ENCODE measurements at regions not wholly inside any gene's neighbourhood (a gene's known extent, or its start where the extent isn't known, plus 50 kb on each side); places are given as distances from the start of the nearest gene placed in this dataset.
A peak's percentile ranks its signal among the peaks of the same experiment; 100 is the strongest.
"Not testable (repeated sequence)": the region's sequence is repeated elsewhere in the genome, so short reads cannot be mapped to it uniquely, and the experiment has no call there.

GRCh38 chr17:63295288-63295687 lies 150.8 kb downstream of the CYB561 start:
- ATAC-seq = peak in 1 of 2 donors; percentile 13

- no peak for ATAC-seq
Measured at GRCh38 chr17:63295839-63296590, 150.1 kb downstream of the CYB561 start.

- not testable (repeated sequence) for ATAC-seq
Measured at GRCh38 chr17:63298916-63299315, 147.2 kb downstream of the CYB561 start.

GRCh38 chr17:63304704-63305261 lies 141.3 kb downstream of the CYB561 start:
- no peak for ATAC-seq

- ATAC-seq = no peak
Measured at GRCh38 chr17:63305857-63306256, 140.2 kb downstream of the CYB561 start.

- no peak for ATAC-seq
Measured at GRCh38 chr17:63306855-63307254, 139.3 kb downstream of the CYB561 start.

- no peak for ATAC-seq
Measured at GRCh38 chr17:63308272-63308671, 137.8 kb downstream of the CYB561 start.

GRCh38 chr17:63309021-63309420 lies 137.1 kb downstream of the CYB561 start:
- ATAC-seq = no peak

- ATAC-seq = no peak
Measured at GRCh38 chr17:63311416-63311937, 134.6 kb downstream of the CYB561 start.

GRCh38 chr17:63314761-63315160 lies 131.3 kb downstream of the CYB561 start:
- no peak for ATAC-seq

- no peak for ATAC-seq
Measured at GRCh38 chr17:63316100-63316499, 130.0 kb downstream of the CYB561 start.

- ATAC-seq = no peak
Measured at GRCh38 chr17:63317166-63317840, 128.8 kb downstream of the CYB561 start.

- ATAC-seq = no peak
Measured at GRCh38 chr17:63325808-63326207, 120.3 kb downstream of the CYB561 start.

GRCh38 chr17:63329876-63330275 lies 116.2 kb downstream of the CYB561 start:
- ATAC-seq = no peak

- no peak for ATAC-seq
Measured at GRCh38 chr17:63331301-63332061, 114.6 kb downstream of the CYB561 start.

- no peak for ATAC-seq
Measured at GRCh38 chr17:63332286-63332685, 113.8 kb downstream of the CYB561 start.

GRCh38 chr17:63333869-63334268 lies 112.2 kb downstream of the CYB561 start:
- ATAC-seq = no peak

- ATAC-seq = no peak
Measured at GRCh38 chr17:63335831-63336230, 110.3 kb downstream of the CYB561 start.

- no peak for ATAC-seq
Measured at GRCh38 chr17:63337579-63337978, 108.5 kb downstream of the CYB561 start.

GRCh38 chr17:63338272-63338671 lies 107.8 kb downstream of the CYB561 start:
- ATAC-seq = no peak

GRCh38 chr17:63341276-63341675 lies 104.8 kb downstream of the CYB561 start:
- no peak for ATAC-seq

GRCh38 chr17:63344383-63344782 lies 101.7 kb downstream of the CYB561 start:
- ATAC-seq = no peak

GRCh38 chr17:63345611-63346010 lies 100.5 kb downstream of the CYB561 start:
- no peak for ATAC-seq
